Small intestine (tissue), 7 donors: ENCODE measurements at regions not wholly inside any gene's neighbourhood (a gene's known extent, or its start where the extent isn't known, plus 50 kb on each side); places are given as distances from the start of the nearest gene placed in this dataset.
A peak's percentile ranks its signal among the peaks of the same experiment; 100 is the strongest.
"Not testable (repeated sequence)": the region's sequence is repeated elsewhere in the genome, so short reads cannot be mapped to it uniquely, and the experiment has no call there.

Experiments used
- DNase-seq, 2 donors: peaks; one replicate each; pipeline versions ENCODE4 v3.0.0 to v3.0.0-alpha.2; 2013
- FAIRE-seq: peaks from 2 replicates; lab custom pipeline; 2012; peaks lifted over from hg19 to GRCh38; lab: Jason Lieb, UNC
- H3K27ac ChIP-seq, 3 donors: one replicate each; pipeline ENCODE4 v1.5.1; 2013; ENCODE audit warnings: low read length in 2 of 3, mild to moderate bottlenecking in 2 of 3, control low read depth in 1 of 3, inconsistent platforms in 1 of 3, low read depth in 1 of 3, moderate library complexity in 1 of 3
- H3K27me3 ChIP-seq, 3 donors: one replicate each; pipeline ENCODE4 v1.6.1; 2013; ENCODE audit warnings: low read length in 3 of 3, inconsistent platforms in 1 of 3; ENCODE audit not compliant: control insufficient read depth in 3 of 3, insufficient read depth in 3 of 3
- H3K36me3 ChIP-seq, 3 donors: one replicate each; pipeline ENCODE4 v1.6.1; 2013; ENCODE audit warnings: low read length in 3 of 3, inconsistent platforms in 1 of 3, low read depth in 1 of 3, mild to moderate bottlenecking in 1 of 3, moderate library complexity in 1 of 3; ENCODE audit not compliant: control insufficient read depth in 3 of 3, insufficient read depth in 2 of 3
- H3K4me1 ChIP-seq, 3 donors: one replicate each; pipeline ENCODE4 v1.6.1; 2013; ENCODE audit warnings: low read length in 2 of 3, inconsistent platforms in 1 of 3, low read depth in 1 of 3, mild to moderate bottlenecking in 1 of 3, moderate library complexity in 1 of 3; ENCODE audit not compliant: control insufficient read depth in 3 of 3, insufficient read depth in 2 of 3
- H3K4me3 ChIP-seq, 3 donors: one replicate each; pipeline ENCODE4 v1.5.1; 2013; ENCODE audit warnings: low read length in 3 of 3, control low read depth in 1 of 3, inconsistent platforms in 1 of 3, low read depth in 1 of 3, mild to moderate bottlenecking in 1 of 3, moderate library complexity in 1 of 3
- H3K9me3 ChIP-seq, 2 donors: one replicate each; pipeline ENCODE4 v1.6.1; 2013; ENCODE audit warnings: low read depth in 1 of 2, low read length in 1 of 2; ENCODE audit not compliant: control insufficient read depth in 2 of 2, insufficient read depth in 1 of 2
- WGBS, 3 donors: extraction: QIAGEN DNeasy Blood & Tissue Kit; methylation state at CpG; one replicate each; pipeline ENCODE4 v1.1.7; 2013; 5-methylcytosine and 5-hydroxymethylcytosine counted together
- donor health status: healthy with polysubstance abuse.
- donor health status: control.
- donor health status: control.
- donor health status: Bipolar disorder and iron deficiency.
- donor health status: healthy.

DNA sequence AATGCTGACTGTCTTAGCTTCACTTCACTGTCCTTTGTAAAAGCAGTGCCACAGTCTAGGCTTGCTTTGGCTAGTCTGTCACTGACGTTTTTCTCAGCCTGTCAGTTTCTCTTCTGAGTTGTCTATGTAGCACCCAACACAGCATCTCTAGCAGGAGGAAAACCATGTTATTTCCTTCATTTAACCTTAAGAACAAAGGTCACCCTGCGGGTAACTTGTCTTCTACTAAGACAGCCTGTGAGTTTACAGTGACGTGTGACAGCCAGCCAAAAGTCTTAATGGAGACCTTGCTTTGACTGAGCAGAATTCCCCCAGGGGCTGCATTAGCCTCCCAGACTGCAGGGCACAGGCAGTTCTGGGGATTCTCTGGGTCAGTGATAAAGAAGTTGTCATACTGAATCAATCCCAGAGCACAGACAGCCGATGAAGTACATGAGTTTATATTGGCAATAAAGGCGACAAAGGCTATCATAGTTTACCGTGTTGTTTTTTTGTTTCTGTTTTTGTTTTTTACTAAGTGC, 296.0 kb upstream of the KIAA1217 start:
- H3K4me1 ChIP-seq = no peaks in the 10 kb centered on the region
- no peak overlapping the region for H3K4me3 ChIP-seq
- DNase-seq = no peak
- FAIRE-seq = no peak
- H3K27ac ChIP-seq = no peak overlapping the region
- H3K36me3 ChIP-seq = no peaks in the 10 kb centered on the region
- no peaks in the 10 kb centered on the region for H3K27me3 ChIP-seq
- H3K9me3 ChIP-seq = no peaks in the 10 kb centered on the region
- 37 to 44% (median 44%) methylated on average over 6 of the region's 6 CpGs for WGBS, 3 donors

DNA sequence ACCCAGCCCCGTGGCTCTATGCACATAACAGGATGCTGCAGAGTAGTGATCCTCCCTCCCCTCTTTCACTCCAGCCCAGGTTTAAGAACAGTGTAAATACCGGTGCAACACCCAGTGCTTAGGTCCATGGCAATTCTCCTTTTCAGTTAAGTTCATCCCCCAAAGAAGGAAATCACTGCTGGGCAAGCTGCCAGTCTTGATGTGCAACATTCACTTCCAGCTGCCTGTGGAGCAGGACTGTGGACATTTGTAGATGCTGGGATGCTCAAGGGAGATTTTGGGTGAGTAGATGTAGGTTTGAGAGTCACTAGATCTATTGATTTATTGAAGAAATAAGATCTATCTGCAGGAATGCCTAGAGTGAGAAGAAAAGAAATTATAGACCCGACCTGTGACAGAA, 294.3 kb upstream of the KIAA1217 start:
- 60 to 69% (median 62%) methylated on average over 3 of the region's 3 CpGs for WGBS, 3 donors
- DNase-seq = no peak
- H3K27me3 ChIP-seq = no peaks in the 10 kb centered on the region
- H3K36me3 ChIP-seq = no peaks in the 10 kb centered on the region
- FAIRE-seq = no peak
- H3K9me3 ChIP-seq = no peaks in the 10 kb centered on the region
- no peak overlapping the region for H3K27ac ChIP-seq
- H3K4me3 ChIP-seq = no peak overlapping the region
- no peaks in the 10 kb centered on the region for H3K4me1 ChIP-seq

DNA sequence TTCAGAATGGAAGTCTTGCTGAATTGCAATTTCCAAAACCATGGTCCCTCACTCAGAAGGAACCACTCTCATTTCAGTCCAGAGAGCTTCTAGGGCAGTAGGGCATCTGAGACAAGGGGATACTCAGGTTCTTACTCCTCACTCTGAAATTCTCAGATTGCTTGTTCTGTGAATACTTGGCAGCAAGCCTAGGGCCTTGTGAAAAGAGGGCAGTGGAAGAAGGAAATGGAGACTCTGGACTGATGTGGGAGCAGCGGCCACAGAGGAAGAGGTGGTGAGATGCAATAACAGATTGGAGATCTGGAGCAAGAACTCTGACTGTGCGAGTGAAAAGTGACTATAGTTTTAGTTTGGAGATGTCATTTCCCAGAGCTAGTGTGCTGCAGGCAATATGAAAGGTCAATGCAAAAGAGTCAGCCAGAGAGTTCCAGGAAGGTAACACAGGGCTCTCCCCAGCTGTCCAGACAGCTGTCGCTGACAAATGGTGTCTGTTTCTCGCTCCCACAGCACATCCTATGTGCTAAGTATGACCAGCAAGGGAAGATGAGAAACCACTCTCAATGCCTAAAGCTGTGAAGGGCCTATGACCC, 291.6 kb upstream of the KIAA1217 start:
- no peaks in the 10 kb centered on the region for H3K36me3 ChIP-seq
- peaks cover 0 to 2% of the 10 kb centered on the region in 2 donors for H3K9me3 ChIP-seq
- no peaks in the 10 kb centered on the region for H3K27me3 ChIP-seq
- FAIRE-seq (no peak), DNase-seq (peak in 1 of 2 donors; percentile 4)
- no peak overlapping the region for H3K4me3 ChIP-seq
- no peaks in the 10 kb centered on the region for H3K4me1 ChIP-seq
- peak overlapping the region in 1 of 3 donors; percentile 15 for H3K27ac ChIP-seq
- 53 to 62% (median 61%) methylated on average over 4 of the region's 4 CpGs for WGBS, 3 donors

DNA sequence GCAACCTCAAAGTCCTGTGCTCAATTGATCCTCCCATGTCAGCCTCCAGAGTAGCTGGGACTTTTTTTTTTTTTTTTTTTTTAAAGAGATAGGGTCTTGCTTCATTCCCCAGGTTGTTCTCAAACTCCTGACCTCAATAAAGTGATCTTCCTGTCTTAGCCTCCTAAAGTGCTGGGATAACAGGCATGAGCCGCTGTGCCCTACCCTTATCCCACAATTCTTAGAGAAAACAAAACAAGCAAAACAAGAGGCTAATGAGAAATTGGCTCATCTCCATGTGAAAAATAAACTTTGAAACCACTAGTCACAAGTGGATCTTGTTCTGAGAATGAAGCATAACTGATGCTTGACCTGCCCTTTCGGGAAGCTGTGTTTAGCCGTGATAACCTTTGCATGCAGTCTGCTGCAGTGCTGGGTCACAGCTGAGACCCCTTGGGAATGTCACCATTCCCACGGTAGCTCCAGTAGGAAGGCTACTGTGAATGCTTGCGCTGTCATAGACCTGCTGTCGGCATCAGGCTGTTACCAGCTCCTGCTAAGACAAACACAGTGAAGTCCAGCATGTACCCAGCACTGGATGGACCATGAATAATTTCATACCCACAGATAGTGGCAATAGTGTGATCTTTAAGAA, 290.7 kb upstream of the KIAA1217 start:
- Histone ChIP-seq H3K36me3 (no peaks in the 10 kb centered on the region), H3K4me3 (no peak overlapping the region), H3K4me1 (no peaks in the 10 kb centered on the region), H3K27ac (peak overlapping the region in 1 of 3 donors; percentile 43), H3K27me3 (no peaks in the 10 kb centered on the region), H3K9me3 (peaks cover 0 to 2% of the 10 kb centered on the region in 2 donors)
- FAIRE-seq = no peak
- peak in 1 of 2 donors; percentile 9 for DNase-seq
- WGBS, 3 donors = 40 to 49% (median 48%) methylated on average over 6 of the region's 6 CpGs

DNA sequence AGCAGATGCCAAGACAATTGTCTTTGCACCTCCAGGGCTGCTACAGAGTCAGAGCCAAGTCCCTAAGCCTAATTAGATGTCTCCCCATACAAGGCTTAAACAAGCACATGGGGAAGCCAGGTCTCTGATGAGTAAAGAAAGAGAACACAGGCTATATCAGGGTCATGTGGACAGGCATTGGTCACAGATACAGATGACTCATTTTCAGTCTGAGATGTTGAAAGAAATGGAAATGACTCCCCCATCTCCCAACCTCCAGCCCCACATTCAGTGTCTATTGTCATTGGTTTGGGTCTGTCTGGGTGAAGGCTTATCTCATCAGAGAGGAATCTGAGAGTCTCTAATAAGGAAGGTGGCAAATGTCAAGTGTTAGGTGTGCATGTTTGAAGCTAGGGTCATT, 290.1 kb upstream of the KIAA1217 start:
- no peak for DNase-seq

DNA sequence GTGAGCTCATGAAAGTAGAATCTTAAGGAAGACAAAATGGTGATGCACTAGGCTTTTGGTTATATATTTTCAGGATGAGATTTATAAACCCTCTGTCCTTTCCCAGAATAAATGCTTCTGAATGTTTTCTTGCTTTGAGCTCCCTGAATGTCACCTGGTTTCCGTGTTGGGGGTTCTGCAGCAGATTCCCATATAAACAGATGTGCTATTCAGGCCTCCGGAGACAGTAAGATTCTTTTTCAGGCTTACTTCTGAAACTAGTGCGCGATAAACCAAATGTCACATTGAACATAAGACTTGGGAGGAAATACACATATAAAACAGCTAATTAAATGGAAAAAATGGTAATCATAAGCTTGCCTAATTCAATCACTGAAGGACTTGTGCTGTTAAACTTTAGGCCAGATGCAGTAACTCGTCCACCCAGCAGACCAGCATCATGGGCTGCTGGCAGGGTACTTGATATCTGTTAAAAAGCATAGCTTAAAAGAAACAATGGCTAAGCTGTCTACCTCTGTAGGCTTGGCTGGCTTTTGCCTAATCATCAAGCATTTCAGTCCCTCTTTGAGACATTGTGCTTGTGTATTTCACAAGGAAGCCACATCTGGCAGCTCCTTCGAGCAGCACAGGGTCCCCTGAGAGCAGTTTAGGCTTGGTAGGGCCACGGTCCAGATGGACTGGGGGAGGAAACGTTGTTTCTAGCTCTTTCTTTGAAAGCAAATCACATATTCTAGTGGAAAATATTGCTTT, 281.2 kb upstream of the KIAA1217 start:
- no peak for DNase-seq
- no peaks in the 10 kb centered on the region for H3K4me1 ChIP-seq
- no peak for FAIRE-seq
- no peaks in the 10 kb centered on the region for H3K36me3 ChIP-seq
- WGBS, 3 donors = 66 to 71% (median 67%) methylated on average over 8 of the region's 8 CpGs
- no peaks in the 10 kb centered on the region for H3K9me3 ChIP-seq
- H3K27me3 ChIP-seq = peaks cover 0 to 3% (median 0%) of the 10 kb centered on the region in 3 donors
- H3K4me3 ChIP-seq = no peak overlapping the region
- no peak overlapping the region for H3K27ac ChIP-seq

More for the DNA sequence above, 290.1 kb upstream of the KIAA1217 start:
- H3K4me3 ChIP-seq = no peak overlapping the region
- H3K27me3 ChIP-seq = no peaks in the 10 kb centered on the region
- H3K27ac ChIP-seq = peak overlapping the region in 1 of 3 donors; percentile 43
- H3K9me3 ChIP-seq = peaks cover 0 to 2% of the 10 kb centered on the region in 2 donors
- no peaks in the 10 kb centered on the region for H3K36me3 ChIP-seq
- no peak for FAIRE-seq
- H3K4me1 ChIP-seq = no peaks in the 10 kb centered on the region

DNA sequence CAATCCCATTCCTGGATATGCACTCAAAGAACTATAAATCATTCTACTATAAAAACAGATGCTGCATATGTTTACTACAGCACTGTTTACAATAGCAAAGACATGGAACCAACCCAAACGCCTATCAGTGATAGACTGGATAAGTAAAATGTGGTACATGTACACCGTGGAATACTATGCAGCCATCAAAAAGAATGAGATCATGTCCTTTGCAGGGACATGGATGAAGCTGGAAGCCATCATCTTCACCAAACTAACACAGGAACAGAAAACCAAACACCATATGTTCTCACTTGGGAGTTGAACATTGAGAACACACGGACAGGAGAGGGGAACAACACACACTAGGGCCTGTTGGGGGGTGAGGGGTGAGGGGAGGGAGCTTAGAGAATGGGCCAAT, 274.9 kb upstream of the KIAA1217 start:
- FAIRE-seq, H3K4me3 ChIP-seq, H3K36me3 ChIP-seq, H3K9me3 ChIP-seq, H3K4me1 ChIP-seq, DNase-seq, H3K27me3 ChIP-seq, H3K27ac ChIP-seq: not testable (repeated sequence)
- WGBS, 3 donors = 26 to 78% (median 48%) methylated on average over 3 of the region's 3 CpGs

DNA sequence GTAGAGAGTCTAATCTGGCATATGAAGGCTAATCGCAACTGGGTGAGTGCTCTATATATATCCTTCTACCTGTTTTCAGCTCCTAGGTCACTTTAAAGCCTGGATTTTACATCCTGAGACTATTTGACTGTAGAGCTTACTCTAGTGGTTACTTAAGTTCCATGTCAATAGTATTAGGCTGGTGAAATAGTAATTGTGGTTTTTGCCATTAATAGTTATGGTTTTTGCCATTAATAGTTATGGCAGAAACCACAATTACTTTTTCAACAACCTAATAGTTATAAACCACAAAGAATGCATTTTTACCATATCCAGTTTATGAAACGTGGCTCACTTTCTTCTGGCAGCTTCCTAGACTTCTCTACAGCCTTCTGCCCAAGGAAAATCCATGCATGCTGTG, 263.1 kb upstream of the KIAA1217 start:
- Histone ChIP-seq H3K27me3 (no peaks in the 10 kb centered on the region), H3K27ac (no peak overlapping the region), H3K4me1 (no peaks in the 10 kb centered on the region), H3K36me3 (no peaks in the 10 kb centered on the region), H3K4me3 (no peak overlapping the region), H3K9me3 (no peaks in the 10 kb centered on the region)
- 44 to 63% (median 52%) methylated on average over 2 of the region's 2 CpGs for WGBS, 3 donors
- FAIRE-seq (no peak), DNase-seq (no peak)
